IPS-18a (cell line): ENCODE measurements at regions not wholly inside any gene's neighbourhood (a gene's known extent, or its start where the extent isn't known, plus 50 kb on each side); places are given as distances from the start of the nearest gene placed in this dataset.
"Not testable (repeated sequence)": the region's sequence is repeated elsewhere in the genome, so short reads cannot be mapped to it uniquely, and the experiment has no call there.

Experiments
- H3K27ac ChIP-seq: one replicate; pipeline ENCODE4 v1.5.1; 2013; ENCODE audit warnings: low read length
- H3K27me3 ChIP-seq: one replicate; pipeline ENCODE4 v1.6.1; 2013; ENCODE audit warnings: mild to moderate bottlenecking, low read length; ENCODE audit not compliant: control insufficient read depth, insufficient read depth
- H3K36me3 ChIP-seq: one replicate; pipeline ENCODE4 v1.6.1; 2013; ENCODE audit warnings: low read depth, low read length; ENCODE audit not compliant: control insufficient read depth
- H3K4me1 ChIP-seq: one replicate; pipeline ENCODE4 v1.6.1; 2013; ENCODE audit warnings: low read depth, low read length; ENCODE audit not compliant: control insufficient read depth
- H3K4me3 ChIP-seq: one replicate; pipeline ENCODE4 v1.5.1; 2013; ENCODE audit warnings: low read length
- H3K9ac ChIP-seq: one replicate; pipeline ENCODE4 v1.6.1; 2013; ENCODE audit warnings: mild to moderate bottlenecking, low read length, moderate library complexity
- H3K9me3 ChIP-seq: one replicate; pipeline ENCODE4 v1.6.1; 2013; ENCODE audit warnings: low read depth, low read length; ENCODE audit not compliant: control insufficient read depth

GRCh38 chr1:193916452-193916851, 730.0 kb upstream of the B3GALT2 start:
- no peaks in the 10 kb centered on the region for H3K9me3 ChIP-seq
- peaks cover 8% of the 10 kb centered on the region for H3K4me1 ChIP-seq
- H3K4me3 ChIP-seq: no peak overlapping the region
- H3K27me3 ChIP-seq: no peaks in the 10 kb centered on the region
- H3K27ac ChIP-seq: no peak overlapping the region
- H3K36me3 ChIP-seq: no peaks in the 10 kb centered on the region
- no peak overlapping the region for H3K9ac ChIP-seq

GRCh38 chr1:193914871-193915270, 728.5 kb upstream of the B3GALT2 start:
- Histone ChIP-seq H3K27me3 (no peaks in the 10 kb centered on the region), H3K9me3 (no peaks in the 10 kb centered on the region), H3K27ac (no peak overlapping the region), H3K4me3 (no peak overlapping the region), H3K4me1 (peaks cover 8% of the 10 kb centered on the region), H3K9ac (no peak overlapping the region), H3K36me3 (no peaks in the 10 kb centered on the region)

- Histone ChIP-seq H3K9ac (no peak overlapping the region), H3K27me3 (no peaks in the 10 kb centered on the region), H3K4me1 (no peaks in the 10 kb centered on the region), H3K4me3 (no peak overlapping the region), H3K36me3 (no peaks in the 10 kb centered on the region), H3K9me3 (no peaks in the 10 kb centered on the region), H3K27ac (no peak overlapping the region)
Measured at GRCh38 chr1:193909406-193910082, 723.1 kb upstream of the B3GALT2 start.

GRCh38 chr1:193905288-193906085, 719.1 kb upstream of the B3GALT2 start:
- H3K27me3 ChIP-seq: no peaks in the 10 kb centered on the region
- no peak overlapping the region for H3K9ac ChIP-seq
- H3K4me1 ChIP-seq: no peaks in the 10 kb centered on the region
- H3K9me3 ChIP-seq: no peaks in the 10 kb centered on the region
- H3K27ac ChIP-seq: no peak overlapping the region
- no peak overlapping the region for H3K4me3 ChIP-seq
- H3K36me3 ChIP-seq: no peaks in the 10 kb centered on the region

- Histone ChIP-seq H3K4me3 (no peak overlapping the region), H3K4me1 (no peaks in the 10 kb centered on the region), H3K27ac (no peak overlapping the region), H3K36me3 (no peaks in the 10 kb centered on the region), H3K9ac (no peak overlapping the region), H3K27me3 (no peaks in the 10 kb centered on the region), H3K9me3 (no peaks in the 10 kb centered on the region)
Measured at GRCh38 chr1:193891788-193892187, 705.4 kb upstream of the B3GALT2 start.

- no peak overlapping the region for H3K27ac ChIP-seq
- no peak overlapping the region for H3K4me3 ChIP-seq
- H3K36me3 ChIP-seq: no peaks in the 10 kb centered on the region
- no peaks in the 10 kb centered on the region for H3K27me3 ChIP-seq
- no peaks in the 10 kb centered on the region for H3K4me1 ChIP-seq
- no peak overlapping the region for H3K9ac ChIP-seq
- H3K9me3 ChIP-seq: no peaks in the 10 kb centered on the region
Measured at GRCh38 chr1:193890935-193891334, 704.5 kb upstream of the B3GALT2 start.

GRCh38 chr1:193884848-193885558, 698.6 kb upstream of the B3GALT2 start:
- Histone ChIP-seq H3K9ac (no peak overlapping the region), H3K4me3 (no peak overlapping the region), H3K36me3 (no peaks in the 10 kb centered on the region), H3K27me3 (no peaks in the 10 kb centered on the region), H3K27ac (no peak overlapping the region), H3K9me3 (no peaks in the 10 kb centered on the region), H3K4me1 (no peaks in the 10 kb centered on the region)

- H3K27me3 ChIP-seq, H3K27ac ChIP-seq, H3K4me1 ChIP-seq, H3K9ac ChIP-seq, H3K9me3 ChIP-seq, H3K4me3 ChIP-seq, H3K36me3 ChIP-seq: not testable (repeated sequence)
Measured at GRCh38 chr1:193877920-193878319, 691.5 kb upstream of the B3GALT2 start.

- no peaks in the 10 kb centered on the region for H3K4me1 ChIP-seq
- no peak overlapping the region for H3K27ac ChIP-seq
- no peak overlapping the region for H3K9ac ChIP-seq
- no peaks in the 10 kb centered on the region for H3K27me3 ChIP-seq
- no peaks in the 10 kb centered on the region for H3K36me3 ChIP-seq
- no peak overlapping the region for H3K4me3 ChIP-seq
- H3K9me3 ChIP-seq: no peaks in the 10 kb centered on the region
Measured at GRCh38 chr1:193868425-193868824, 682.0 kb upstream of the B3GALT2 start.

GRCh38 chr1:193856261-193856660, 669.8 kb upstream of the B3GALT2 start:
- Histone ChIP-seq H3K27me3 (no peaks in the 10 kb centered on the region), H3K27ac (no peak overlapping the region), H3K4me1 (no peaks in the 10 kb centered on the region), H3K4me3 (no peak overlapping the region), H3K36me3 (no peaks in the 10 kb centered on the region), H3K9me3 (no peaks in the 10 kb centered on the region), H3K9ac (no peak overlapping the region)

- Histone ChIP-seq H3K27me3 (no peaks in the 10 kb centered on the region), H3K27ac (no peak overlapping the region)
Measured at GRCh38 chr1:193850745-193851144, 664.3 kb upstream of the B3GALT2 start.

More at GRCh38 chr1:193850745-193851144, 664.3 kb upstream of the B3GALT2 start:
- Histone ChIP-seq H3K4me1 (no peaks in the 10 kb centered on the region), H3K4me3 (no peak overlapping the region), H3K9me3 (no peaks in the 10 kb centered on the region), H3K36me3 (no peaks in the 10 kb centered on the region), H3K9ac (no peak overlapping the region)
